ENCODE measurements at regions not wholly inside any gene's neighbourhood (a gene's known extent, or its start where the extent isn't known, plus 50 kb on each side); places are given as distances from the start of the nearest gene placed in this dataset.
A peak's percentile ranks its signal among the peaks of the same experiment; 100 is the strongest.
"Not testable (repeated sequence)": the region's sequence is repeated elsewhere in the genome, so short reads cannot be mapped to it uniquely, and the experiment has no call there.

DNA sequence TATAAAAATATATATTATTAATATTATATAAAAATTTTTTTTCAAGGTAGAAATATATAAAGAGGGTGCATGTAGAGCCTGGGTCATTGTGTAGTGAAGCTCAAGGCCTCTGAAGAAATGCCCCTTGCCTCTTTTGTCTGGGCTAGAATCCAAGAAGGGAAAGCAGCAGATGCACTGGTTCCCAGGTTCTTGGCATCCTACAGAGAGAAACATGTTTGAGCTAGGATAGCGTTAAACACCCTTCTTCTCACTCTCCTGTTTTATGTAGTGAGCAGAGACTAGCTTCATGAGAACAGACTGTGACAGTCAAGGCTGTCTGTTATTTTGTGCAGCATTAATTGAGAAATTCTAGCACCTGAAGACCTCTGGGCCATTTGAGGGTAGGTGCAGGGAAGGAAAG, 149.7 kb downstream of the ANKRD30BL start:
- H3K4me1 ChIP-seq (ENCODE audit: control insufficient read depth in 2 of 2, insufficient read depth in 2 of 2, low read length in 1 of 2): not testable (repeated sequence)
- WGBS, 2 donors: 55 to 68% methylated on average over 1 of the region's 1 CpG

GRCh38 chr2:132009874-132010521, 151.8 kb downstream of the ANKRD30BL start:
- Histone ChIP-seq H3K4me3 (ENCODE audit: low read depth in 1 of 2, low read length in 2 of 2) (peak overlapping the region in 1 of 2 donors; percentile 32), H3K27me3 (ENCODE audit: control insufficient read depth in 1 of 2, insufficient read depth in 2 of 2, low read length in 2 of 2) (peaks cover 0 to 6% of the 10 kb centered on the region in 2 donors), H3K4me1 (ENCODE audit: control insufficient read depth in 2 of 2, insufficient read depth in 2 of 2, low read length in 1 of 2) (no peaks in the 10 kb centered on the region), H3K27ac (ENCODE audit: low read depth in 2 of 2, low read length in 1 of 2) (no peak overlapping the region), H3K36me3 (ENCODE audit: control insufficient read depth in 2 of 2, insufficient read depth in 2 of 2, low read length in 1 of 2) (no peaks in the 10 kb centered on the region), H3K9me3 (ENCODE audit: control insufficient read depth in 2 of 2, insufficient read depth in 1 of 2, low read depth in 1 of 2, low read length in 1 of 2) (no peaks in the 10 kb centered on the region)
- WGBS, 2 donors: 3% methylated on average over 55 to 56 of the region's 56 CpGs

More for the DNA sequence above, 149.7 kb downstream of the ANKRD30BL start:
- H3K9me3 ChIP-seq (ENCODE audit: control insufficient read depth in 2 of 2, insufficient read depth in 1 of 2, low read depth in 1 of 2, low read length in 1 of 2); H3K36me3 ChIP-seq (ENCODE audit: control insufficient read depth in 2 of 2, insufficient read depth in 2 of 2, low read length in 1 of 2); H3K27ac ChIP-seq (ENCODE audit: low read depth in 2 of 2, low read length in 1 of 2); H3K27me3 ChIP-seq (ENCODE audit: control insufficient read depth in 1 of 2, insufficient read depth in 2 of 2, low read length in 2 of 2); H3K4me3 ChIP-seq (ENCODE audit: low read depth in 1 of 2, low read length in 2 of 2): not testable (repeated sequence)

DNA sequence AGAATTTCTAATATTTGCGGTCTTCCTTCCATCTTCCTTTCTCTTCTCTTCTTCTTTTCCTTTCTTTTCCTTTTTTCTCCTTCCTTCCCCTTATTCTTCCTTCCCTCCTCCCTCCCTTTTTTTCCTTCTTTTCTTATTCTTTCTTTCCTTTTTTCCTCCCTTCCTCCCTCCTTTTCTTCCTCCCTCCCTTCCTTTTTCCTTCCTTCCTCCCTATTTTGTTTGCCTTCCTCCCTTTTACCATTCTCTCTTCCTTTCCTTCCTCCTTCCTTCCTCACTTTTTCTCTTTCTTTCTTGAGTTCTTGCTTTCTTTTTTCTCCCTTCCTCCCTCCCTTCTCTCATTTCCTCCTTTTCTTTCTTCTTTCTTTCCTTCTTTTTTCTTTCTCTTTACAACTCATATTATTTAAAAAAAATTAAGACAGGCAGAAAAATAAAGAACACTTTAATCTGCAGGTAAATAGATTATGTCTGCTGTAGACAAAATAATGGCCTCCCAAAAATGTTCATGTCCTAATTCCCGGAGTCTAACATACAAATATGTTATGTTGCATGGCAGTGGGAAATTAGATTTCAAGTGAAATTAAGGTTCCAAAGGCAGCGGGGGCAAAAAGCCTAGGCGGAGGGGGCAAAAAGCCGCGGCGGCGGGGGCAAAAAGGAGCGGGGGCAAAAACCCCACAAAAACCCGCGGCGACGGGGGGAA, 152.4 kb downstream of the ANKRD30BL start:
- Histone ChIP-seq H3K4me1 (ENCODE audit: control insufficient read depth in 2 of 2, insufficient read depth in 2 of 2, low read length in 1 of 2) (no peaks in the 10 kb centered on the region), H3K27ac (ENCODE audit: low read depth in 2 of 2, low read length in 1 of 2) (no peak overlapping the region), H3K4me3 (ENCODE audit: low read depth in 1 of 2, low read length in 2 of 2) (peak overlapping the region in 1 of 2 donors; percentile 32), H3K36me3 (ENCODE audit: control insufficient read depth in 2 of 2, insufficient read depth in 2 of 2, low read length in 1 of 2) (no peaks in the 10 kb centered on the region), H3K27me3 (ENCODE audit: control insufficient read depth in 1 of 2, insufficient read depth in 2 of 2, low read length in 2 of 2) (peaks cover 0 to 6% of the 10 kb centered on the region in 2 donors), H3K9me3 (ENCODE audit: control insufficient read depth in 2 of 2, insufficient read depth in 1 of 2, low read depth in 1 of 2, low read length in 1 of 2) (no peaks in the 10 kb centered on the region)
- WGBS, 2 donors: 13 to 14% methylated on average over 13 of the region's 13 CpGs

DNA sequence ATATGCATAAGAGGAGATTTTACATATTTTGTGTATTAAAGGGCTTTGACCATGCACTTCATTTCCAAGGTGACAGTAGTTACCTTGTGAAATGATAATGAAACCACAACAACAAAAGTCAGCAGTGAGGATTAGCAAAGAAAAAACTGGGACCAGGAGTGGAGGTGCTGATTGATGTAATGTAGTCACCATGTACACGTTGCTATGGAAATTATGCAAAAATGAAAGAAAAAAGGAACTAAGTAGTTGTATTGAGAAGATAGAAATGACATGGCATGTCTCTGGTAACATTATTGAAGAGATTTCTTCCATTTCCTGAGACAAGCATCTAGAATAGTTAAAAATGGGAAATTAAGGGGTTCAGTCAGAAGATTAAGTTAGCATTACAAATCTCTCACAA, 171.0 kb downstream of the ANKRD30BL start:
- H3K27me3 ChIP-seq (ENCODE audit: control insufficient read depth in 1 of 2, insufficient read depth in 2 of 2, low read length in 2 of 2); H3K36me3 ChIP-seq (ENCODE audit: control insufficient read depth in 2 of 2, insufficient read depth in 2 of 2, low read length in 1 of 2); H3K4me3 ChIP-seq (ENCODE audit: low read depth in 1 of 2, low read length in 2 of 2); H3K27ac ChIP-seq (ENCODE audit: low read depth in 2 of 2, low read length in 1 of 2); H3K9me3 ChIP-seq (ENCODE audit: control insufficient read depth in 2 of 2, insufficient read depth in 1 of 2, low read depth in 1 of 2, low read length in 1 of 2); H3K4me1 ChIP-seq (ENCODE audit: control insufficient read depth in 2 of 2, insufficient read depth in 2 of 2, low read length in 1 of 2): not testable (repeated sequence)
- 31 to 40% methylated on average over 1 of the region's 1 CpG for WGBS, 2 donors

- H3K27ac ChIP-seq (ENCODE audit: low read depth in 2 of 2, low read length in 1 of 2); H3K36me3 ChIP-seq (ENCODE audit: control insufficient read depth in 2 of 2, insufficient read depth in 2 of 2, low read length in 1 of 2); H3K4me1 ChIP-seq (ENCODE audit: control insufficient read depth in 2 of 2, insufficient read depth in 2 of 2, low read length in 1 of 2); H3K4me3 ChIP-seq (ENCODE audit: low read depth in 1 of 2, low read length in 2 of 2); H3K9me3 ChIP-seq (ENCODE audit: control insufficient read depth in 2 of 2, insufficient read depth in 1 of 2, low read depth in 1 of 2, low read length in 1 of 2); H3K27me3 ChIP-seq (ENCODE audit: control insufficient read depth in 1 of 2, insufficient read depth in 2 of 2, low read length in 2 of 2): not testable (repeated sequence)
- 77 to 82% methylated on average over 10 of the region's 10 CpGs for WGBS, 2 donors
Measured at GRCh38 chr2:131966671-131967070, 195.1 kb downstream of the ANKRD30BL start.

DNA sequence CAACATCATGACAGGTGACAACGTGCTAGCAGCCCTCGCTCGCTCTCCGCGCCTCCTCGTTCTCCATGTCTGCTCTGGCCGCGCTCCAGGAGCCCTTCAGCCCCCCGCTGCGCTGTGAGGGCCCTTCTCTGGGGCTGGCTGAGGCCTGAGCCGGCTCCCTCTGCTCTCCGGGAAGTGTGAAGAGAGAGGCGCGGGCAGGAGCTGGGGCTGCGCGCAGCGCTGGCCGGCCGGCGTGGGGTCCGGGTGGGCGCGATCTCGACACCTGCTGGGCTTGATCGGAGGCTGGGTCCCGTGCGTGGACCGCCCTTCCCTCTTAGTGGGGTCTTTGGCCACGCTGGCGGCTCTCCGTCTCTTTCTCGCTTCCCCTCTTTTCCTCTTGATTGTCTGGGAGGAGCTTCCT, 195.5 kb downstream of the ANKRD30BL start:
- no peak overlapping the region for H3K4me3 ChIP-seq (ENCODE audit: low read depth in 1 of 2, low read length in 2 of 2)
- no peaks in the 10 kb centered on the region for H3K4me1 ChIP-seq (ENCODE audit: control insufficient read depth in 2 of 2, insufficient read depth in 2 of 2, low read length in 1 of 2)
- WGBS, 2 donors: 94 to 97% methylated on average over 32 of the region's 32 CpGs
- no peak overlapping the region for H3K27ac ChIP-seq (ENCODE audit: low read depth in 2 of 2, low read length in 1 of 2)
- no peaks in the 10 kb centered on the region for H3K36me3 ChIP-seq (ENCODE audit: control insufficient read depth in 2 of 2, insufficient read depth in 2 of 2, low read length in 1 of 2)
- H3K27me3 ChIP-seq (ENCODE audit: control insufficient read depth in 1 of 2, insufficient read depth in 2 of 2, low read length in 2 of 2): no peaks in the 10 kb centered on the region
- peaks cover 0 to 5% of the 10 kb centered on the region in 2 donors for H3K9me3 ChIP-seq (ENCODE audit: control insufficient read depth in 2 of 2, insufficient read depth in 1 of 2, low read depth in 1 of 2, low read length in 1 of 2)

GRCh38 chr2:131958019-131958609, 203.6 kb downstream of the ANKRD30BL start:
- H3K27me3 ChIP-seq (ENCODE audit: control insufficient read depth in 1 of 2, insufficient read depth in 2 of 2, low read length in 2 of 2); H3K4me1 ChIP-seq (ENCODE audit: control insufficient read depth in 2 of 2, insufficient read depth in 2 of 2, low read length in 1 of 2); H3K9me3 ChIP-seq (ENCODE audit: control insufficient read depth in 2 of 2, insufficient read depth in 1 of 2, low read depth in 1 of 2, low read length in 1 of 2); H3K4me3 ChIP-seq (ENCODE audit: low read depth in 1 of 2, low read length in 2 of 2); H3K36me3 ChIP-seq (ENCODE audit: control insufficient read depth in 2 of 2, insufficient read depth in 2 of 2, low read length in 1 of 2); H3K27ac ChIP-seq (ENCODE audit: low read depth in 2 of 2, low read length in 1 of 2): not testable (repeated sequence)
- 41 to 53% methylated on average over 2 of the region's 2 CpGs for WGBS, 2 donors

DNA sequence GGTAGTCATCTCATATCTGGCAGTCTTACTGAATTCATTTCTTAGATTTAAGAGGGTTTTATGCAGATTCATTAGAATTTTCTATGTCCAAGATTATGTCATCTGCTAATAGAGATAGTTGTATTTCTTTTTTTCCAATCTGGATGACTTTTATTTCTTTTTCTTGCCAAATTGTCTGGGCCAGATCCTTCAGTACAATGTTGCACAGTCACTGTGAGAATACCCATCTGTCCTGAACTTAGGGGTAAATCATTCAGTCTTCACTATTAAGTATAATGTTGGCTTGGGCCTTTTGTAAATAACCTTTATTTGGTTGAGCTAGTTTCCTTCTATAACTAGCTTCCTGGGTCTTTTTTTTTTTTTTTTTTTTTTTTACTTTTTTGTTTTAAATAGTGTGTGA, 213.1 kb downstream of the ANKRD30BL start:
- H3K36me3 ChIP-seq (ENCODE audit: control insufficient read depth in 2 of 2, insufficient read depth in 2 of 2, low read length in 1 of 2); H3K27me3 ChIP-seq (ENCODE audit: control insufficient read depth in 1 of 2, insufficient read depth in 2 of 2, low read length in 2 of 2); H3K4me3 ChIP-seq (ENCODE audit: low read depth in 1 of 2, low read length in 2 of 2); H3K27ac ChIP-seq (ENCODE audit: low read depth in 2 of 2, low read length in 1 of 2); H3K9me3 ChIP-seq (ENCODE audit: control insufficient read depth in 2 of 2, insufficient read depth in 1 of 2, low read depth in 1 of 2, low read length in 1 of 2); H3K4me1 ChIP-seq (ENCODE audit: control insufficient read depth in 2 of 2, insufficient read depth in 2 of 2, low read length in 1 of 2): not testable (repeated sequence)

GRCh38 chr2:131923287-131923686, 238.5 kb downstream of the ANKRD30BL start:
- H3K4me1 ChIP-seq (ENCODE audit: control insufficient read depth in 2 of 2, insufficient read depth in 2 of 2, low read length in 1 of 2); H3K4me3 ChIP-seq (ENCODE audit: low read depth in 1 of 2, low read length in 2 of 2); H3K27me3 ChIP-seq (ENCODE audit: control insufficient read depth in 1 of 2, insufficient read depth in 2 of 2, low read length in 2 of 2); H3K27ac ChIP-seq (ENCODE audit: low read depth in 2 of 2, low read length in 1 of 2); H3K9me3 ChIP-seq (ENCODE audit: control insufficient read depth in 2 of 2, insufficient read depth in 1 of 2, low read depth in 1 of 2, low read length in 1 of 2); H3K36me3 ChIP-seq (ENCODE audit: control insufficient read depth in 2 of 2, insufficient read depth in 2 of 2, low read length in 1 of 2): not testable (repeated sequence)
- 62 to 72% methylated on average over 1 of the region's 1 CpG for WGBS, 2 donors

DNA sequence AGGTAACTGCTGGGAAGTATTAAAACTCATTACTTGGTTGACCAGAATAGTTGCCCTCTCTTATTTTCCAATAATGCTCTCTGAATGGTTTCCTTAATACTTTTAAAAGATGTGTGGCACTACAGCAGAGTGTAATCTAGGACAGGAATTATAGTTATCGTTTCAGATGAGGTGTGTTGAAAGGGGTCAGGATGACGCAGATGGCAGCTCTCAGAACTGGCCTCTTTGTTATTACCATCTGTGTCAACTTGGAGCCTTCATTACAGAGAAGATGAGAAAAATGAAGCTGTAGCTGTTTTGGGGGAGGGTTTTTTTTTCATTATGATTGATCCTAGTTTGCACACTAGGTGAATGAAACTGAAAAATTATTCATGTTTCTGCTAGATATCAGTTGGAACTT, 238.9 kb downstream of the ANKRD30BL start:
- not testable (repeated sequence) for H3K27me3 ChIP-seq (ENCODE audit: control insufficient read depth in 1 of 2, insufficient read depth in 2 of 2, low read length in 2 of 2); H3K9me3 ChIP-seq (ENCODE audit: control insufficient read depth in 2 of 2, insufficient read depth in 1 of 2, low read depth in 1 of 2, low read length in 1 of 2); H3K27ac ChIP-seq (ENCODE audit: low read depth in 2 of 2, low read length in 1 of 2); H3K36me3 ChIP-seq (ENCODE audit: control insufficient read depth in 2 of 2, insufficient read depth in 2 of 2, low read length in 1 of 2); H3K4me3 ChIP-seq (ENCODE audit: low read depth in 1 of 2, low read length in 2 of 2); H3K4me1 ChIP-seq (ENCODE audit: control insufficient read depth in 2 of 2, insufficient read depth in 2 of 2, low read length in 1 of 2)
- 40 to 42% methylated on average over 2 of the region's 2 CpGs for WGBS, 2 donors

Data from esophagus (tissue), 2 donors.